ENCODE measurements at regions not wholly inside any gene's neighbourhood (a gene's known extent, or its start where the extent isn't known, plus 50 kb on each side); places are given as distances from the start of the nearest gene placed in this dataset.

- no peak for DNase-seq (ENCODE audit: low spot score)
Observed at GRCh38 chr12:93134893-93135285, 205.8 kb upstream of the EEA1 start.

GRCh38 chr12:93135286-93136239 lies 206.5 kb upstream of the EEA1 start:
- no peak for DNase-seq (ENCODE audit: low spot score)

- DNase-seq (ENCODE audit: low spot score), result no peak
Observed at GRCh38 chr12:93136253-93137055, 207.4 kb upstream of the EEA1 start.

- DNase-seq (ENCODE audit: low spot score), result no peak
Observed at GRCh38 chr12:93137656-93138612, 208.8 kb upstream of the EEA1 start.

GRCh38 chr12:93139028-93139665 lies 210.1 kb upstream of the EEA1 start:
- no peak for DNase-seq (ENCODE audit: low spot score)

GRCh38 chr12:93140325-93140724 lies 211.2 kb upstream of the EEA1 start:
- no peak for DNase-seq (ENCODE audit: low spot score)

- DNase-seq (ENCODE audit: low spot score), result no peak
Observed at GRCh38 chr12:93140801-93141200, 211.7 kb upstream of the EEA1 start.

- no peak for DNase-seq (ENCODE audit: low spot score)
Observed at GRCh38 chr12:93142881-93143280, 213.8 kb upstream of the EEA1 start.

- DNase-seq (ENCODE audit: low spot score), result no peak
Observed at GRCh38 chr12:93144109-93144508, 215.0 kb upstream of the EEA1 start.

GRCh38 chr12:93145086-93145485 lies 216.0 kb upstream of the EEA1 start:
- no peak for DNase-seq (ENCODE audit: low spot score)

GRCh38 chr12:93146263-93146939 lies 217.3 kb upstream of the EEA1 start:
- DNase-seq (ENCODE audit: low spot score), result no peak

GRCh38 chr12:93146970-93147369 lies 217.9 kb upstream of the EEA1 start:
- no peak for DNase-seq (ENCODE audit: low spot score)

- DNase-seq (ENCODE audit: low spot score), result peak; percentile 69
Observed at GRCh38 chr12:93148412-93148811, 219.3 kb upstream of the EEA1 start.

- DNase-seq (ENCODE audit: low spot score), result no peak
Observed at GRCh38 chr12:93149229-93149628, 220.1 kb upstream of the EEA1 start.

- DNase-seq (ENCODE audit: low spot score), result no peak
Observed at GRCh38 chr12:93151079-93151762, 222.1 kb upstream of the EEA1 start.

GRCh38 chr12:93152617-93153016 lies 223.5 kb upstream of the EEA1 start:
- no peak for DNase-seq (ENCODE audit: low spot score)

GRCh38 chr12:93153321-93153720 lies 224.2 kb upstream of the EEA1 start:
- no peak for DNase-seq (ENCODE audit: low spot score)

- no peak for DNase-seq (ENCODE audit: low spot score)
Observed at GRCh38 chr12:93154096-93154728, 223.5 kb upstream of the NUDT4 start.

GRCh38 chr12:93154753-93155480 lies 222.8 kb upstream of the NUDT4 start:
- DNase-seq (ENCODE audit: low spot score), result no peak

Data from D341Med (cell line).